GM12865 (cell line): ENCODE measurements at regions not wholly inside any gene's neighbourhood (a gene's known extent, or its start where the extent isn't known, plus 50 kb on each side); places are given as distances from the start of the nearest gene placed in this dataset.

Experiments used
- DNase-seq: peaks from one replicate; pipeline ENCODE4 v3.0.0; 2010; ENCODE audit warnings: low read depth
- H3K4me3 ChIP-seq: 2 replicates; pipeline ENCODE4 v1.5.1; 2011; ENCODE audit warnings: mild to moderate bottlenecking, low read depth, low read length, control low read depth
- CTCF ChIP-seq: IDR thresholded peaks from 2 replicates; pipeline ENCODE4 v1.5.1; 2011; ENCODE audit warnings: low read length, control low read depth, low read depth, inconsistent platforms; ENCODE audit not compliant: insufficient read depth; ENCODE audit errors: missing control alignments

- no peak overlapping the region for H3K4me3 ChIP-seq
- TF ChIP-seq CTCF, result no peak
- DNase-seq, result no peak
Observed at GRCh38 chr6:126524811-126525326, 185.0 kb downstream of the CENPW start.

- TF ChIP-seq CTCF, result no peak
- no peak for DNase-seq
- no peak overlapping the region for H3K4me3 ChIP-seq
Observed at GRCh38 chr6:126526547-126526946, 186.6 kb downstream of the CENPW start.

DNA sequence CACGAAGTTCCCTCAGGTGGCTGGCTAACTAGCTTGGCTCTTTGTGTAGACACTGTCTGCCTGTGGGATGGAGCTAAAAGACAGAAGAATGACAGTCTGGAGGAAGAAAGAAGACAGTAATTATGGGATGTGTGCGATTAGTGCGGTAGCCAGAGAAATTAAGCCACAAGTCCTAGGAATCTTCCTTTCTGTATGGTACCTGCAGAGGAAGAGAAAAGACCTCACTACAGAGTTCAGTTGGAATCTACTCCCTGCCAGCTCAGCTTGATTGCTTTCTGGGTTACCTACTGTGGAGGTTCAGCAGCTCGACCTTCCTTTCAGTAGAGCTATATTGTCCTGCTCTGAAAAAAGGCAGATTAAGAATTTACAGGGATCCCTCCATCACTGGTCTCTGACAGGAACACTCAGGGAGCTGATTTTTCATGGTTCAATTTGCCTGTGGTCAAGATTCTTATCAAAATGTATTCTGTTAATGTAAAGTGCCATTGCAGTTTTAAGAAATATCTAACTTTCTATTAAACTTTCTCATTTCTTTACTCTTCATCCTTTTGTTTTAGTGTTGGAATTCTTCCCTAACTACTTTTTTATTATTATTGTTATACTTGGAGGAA is 187.2 kb downstream of the CENPW start:
- no peak for TF ChIP-seq CTCF
- DNase-seq, result no peak
- H3K4me3 ChIP-seq, result no peak overlapping the region

DNA sequence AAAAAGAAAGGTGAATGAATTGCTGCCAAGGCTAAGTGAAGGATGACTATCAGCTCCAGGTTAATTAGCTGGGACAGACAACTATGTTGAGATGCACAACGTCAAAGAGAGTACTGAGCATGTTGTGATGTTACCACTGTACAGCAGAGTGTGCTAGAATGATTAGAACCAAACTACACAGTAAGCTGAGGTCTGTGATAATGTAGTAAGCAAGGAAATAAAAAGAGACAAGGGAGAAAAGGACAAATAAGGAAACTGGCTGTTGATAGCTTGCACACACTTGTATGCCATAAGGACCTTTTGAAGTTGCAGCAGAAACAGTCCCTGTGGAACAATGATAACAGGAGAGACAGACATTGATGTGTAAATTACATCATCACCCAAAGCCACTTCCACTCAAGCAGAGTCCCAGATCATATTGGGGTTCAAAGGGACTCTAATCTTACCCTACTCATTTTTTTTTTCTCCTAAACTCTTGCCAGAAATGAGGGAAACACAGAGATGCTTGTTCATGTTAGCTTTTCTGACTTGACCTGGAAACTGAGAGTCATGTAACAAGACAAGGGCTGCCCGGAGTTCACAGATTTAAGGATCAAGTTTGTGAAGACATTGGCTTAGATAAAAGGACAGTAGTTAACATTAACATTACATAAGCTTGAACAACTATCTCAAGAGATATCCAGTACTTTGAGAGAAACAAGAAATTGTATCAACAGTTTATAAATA is 189.9 kb downstream of the CENPW start:
- no peak overlapping the region for H3K4me3 ChIP-seq
- no peak for DNase-seq
- no peak for TF ChIP-seq CTCF

- DNase-seq, result no peak
- TF ChIP-seq CTCF, result no peak
- H3K4me3 ChIP-seq, result no peak overlapping the region
Observed at GRCh38 chr6:126530775-126531174, 190.9 kb downstream of the CENPW start.

DNA sequence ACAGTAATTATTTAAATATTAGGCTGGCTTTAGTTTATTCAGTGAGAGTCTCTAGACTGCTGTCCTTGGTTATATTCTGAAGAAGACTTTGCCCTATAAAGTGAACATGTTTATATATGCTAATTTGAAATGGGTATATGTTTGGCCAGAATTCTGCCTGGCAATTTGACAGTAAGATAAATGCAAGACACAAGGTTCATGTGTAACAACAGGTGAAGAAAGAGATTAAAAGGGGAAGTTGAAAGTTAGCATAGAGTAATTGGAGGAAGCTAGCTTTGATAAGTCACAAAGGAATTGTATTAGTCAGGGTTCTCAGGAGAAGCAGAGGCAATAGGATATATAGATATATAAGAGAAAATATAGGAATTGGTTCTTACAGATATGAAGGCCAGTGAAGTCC is 191.4 kb downstream of the CENPW start:
- no peak for TF ChIP-seq CTCF
- no peak overlapping the region for H3K4me3 ChIP-seq
- DNase-seq, result no peak
